ENCODE measurements at regions not wholly inside any gene's neighbourhood (a gene's known extent, or its start where the extent isn't known, plus 50 kb on each side); places are given as distances from the start of the nearest gene placed in this dataset.

DNA sequence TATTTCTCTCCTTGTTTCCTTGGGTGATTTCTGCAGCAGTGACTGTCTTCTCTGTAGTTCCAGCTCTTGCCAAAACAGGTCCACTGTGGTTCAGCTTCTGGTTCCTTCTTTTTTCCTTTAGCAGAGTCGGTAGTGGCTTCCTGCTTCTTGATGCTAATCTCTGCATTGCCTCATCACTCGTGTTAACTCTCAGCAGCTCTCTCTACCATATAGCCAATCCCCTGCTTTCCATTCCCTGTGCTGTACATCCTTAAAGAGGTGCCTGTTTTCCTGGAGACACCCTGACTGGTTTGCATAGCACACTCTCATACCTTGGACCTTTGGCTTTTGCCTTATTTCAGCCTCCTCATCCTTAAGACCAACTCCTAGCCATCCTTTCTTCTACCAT, 191.2 kb upstream of the LNX1 start:
- FAIRE-seq (no peak), DNase-seq (ENCODE audit: low read depth) (no peak)
- no peak for TF ChIP-seq CTCF (IDR thresholded peaks at IDR 0.05; ENCODE audit: insufficient read depth, low read depth, low read length)
- TF ChIP-seq EZH2 (IDR thresholded peaks at IDR 0.05; ENCODE audit: insufficient read depth, low read length), result no peak
- H2AFZ ChIP-seq (ENCODE audit: low read depth, low read length), result peak overlapping the region; percentile 14
- H3K9ac ChIP-seq (ENCODE audit: low read length), result no peak overlapping the region
- peaks cover 3% of the 10 kb centered on the region for H3K4me1 ChIP-seq (ENCODE audit: insufficient read depth, low read length)
- no peaks in the 10 kb centered on the region for H3K36me3 ChIP-seq (ENCODE audit: insufficient read depth, low read length)
- Mint-ChIP-seq H3K4me1 (ENCODE audit: low read depth, unreplicated experiment) (peaks cover 2% of the 10 kb centered on the region), H3K36me3 (ENCODE audit: low read depth, unreplicated experiment) (no peaks in the 10 kb centered on the region), H3K27ac (ENCODE audit: unreplicated experiment) (no peak overlapping the region), H3K27me3 (ENCODE audit: low read depth, unreplicated experiment) (peaks cover 5% of the 10 kb centered on the region), H3K4me3 (ENCODE audit: unreplicated experiment) (no peak overlapping the region), H3K9me3 (ENCODE audit: unreplicated experiment) (peaks cover 2% of the 10 kb centered on the region)
- no peaks in the 10 kb centered on the region for H3K27me3 ChIP-seq (ENCODE audit: insufficient read depth, low read length)
- no peak overlapping the region for H3K27ac ChIP-seq (ENCODE audit: low read depth, low read length)
- no peak overlapping the region for H3K4me3 ChIP-seq (ENCODE audit: insufficient read depth, low read depth, low read length)
- no peaks in the 10 kb centered on the region for H3K79me2 ChIP-seq (ENCODE audit: insufficient read depth, low read length)
- H4K20me1 ChIP-seq (ENCODE audit: insufficient read depth, low read length), result no peaks in the 10 kb centered on the region
- no peak overlapping the region for H3K4me2 ChIP-seq (ENCODE audit: low read length)
- H3K9me3 ChIP-seq (ENCODE audit: insufficient read depth, low read depth, low read length), result no peaks in the 10 kb centered on the region

DNA sequence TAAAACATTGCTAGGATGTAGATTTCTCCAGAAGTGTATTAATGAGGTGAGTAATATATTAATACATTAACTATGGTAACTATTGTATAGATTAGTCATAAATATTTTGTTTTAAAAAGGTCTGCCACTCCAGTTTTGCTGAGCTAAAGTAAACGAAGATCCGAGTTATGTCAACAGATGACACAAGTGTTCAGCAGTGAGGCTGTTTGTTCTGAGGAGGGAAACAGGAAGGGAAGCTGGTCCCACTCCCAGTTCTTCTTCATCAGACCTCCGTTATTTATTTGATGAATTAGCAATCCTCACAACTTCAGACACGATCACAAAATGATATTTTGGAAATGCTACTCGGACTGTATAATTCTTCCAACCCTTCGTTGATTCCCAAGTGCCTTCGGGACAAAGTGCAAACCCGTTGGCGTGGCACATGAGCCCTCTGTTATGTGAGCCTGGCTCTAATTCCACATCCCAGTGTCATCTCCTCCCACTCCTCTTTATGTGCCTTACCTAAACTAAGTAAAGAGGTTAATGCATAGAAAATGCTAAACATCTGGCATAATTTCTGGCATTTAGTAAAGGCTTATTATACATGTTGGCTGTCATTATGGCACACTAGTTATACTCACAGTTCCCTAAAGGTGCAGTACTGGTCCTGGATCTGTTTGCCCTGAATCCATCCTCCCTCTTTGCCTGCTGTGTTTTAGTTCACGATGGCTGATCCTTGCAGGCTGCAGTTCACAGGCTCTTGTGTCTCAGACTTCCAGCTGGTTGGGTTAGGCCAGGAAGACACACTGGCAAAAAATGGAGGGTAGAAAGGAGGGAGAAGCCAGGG, 190.6 kb upstream of the LNX1 start:
- no peaks in the 10 kb centered on the region for H3K36me3 Mint-ChIP-seq (ENCODE audit: low read depth, unreplicated experiment)
- H3K4me3 ChIP-seq (ENCODE audit: insufficient read depth, low read depth, low read length), result no peak overlapping the region
- FAIRE-seq, result no peak
- peaks cover 5% of the 10 kb centered on the region for H3K27me3 Mint-ChIP-seq (ENCODE audit: low read depth, unreplicated experiment)
- no peak overlapping the region for H3K27ac Mint-ChIP-seq (ENCODE audit: unreplicated experiment)
- H3K9ac ChIP-seq (ENCODE audit: low read length), result no peak overlapping the region
- H2AFZ ChIP-seq (ENCODE audit: low read depth, low read length), result peak overlapping the region; percentile 14
- H3K9me3 Mint-ChIP-seq (ENCODE audit: unreplicated experiment), result peaks cover 2% of the 10 kb centered on the region
- H3K79me2 ChIP-seq (ENCODE audit: insufficient read depth, low read length), result no peaks in the 10 kb centered on the region
- no peak for DNase-seq (ENCODE audit: low read depth)
- no peaks in the 10 kb centered on the region for H4K20me1 ChIP-seq (ENCODE audit: insufficient read depth, low read length)
- no peak overlapping the region for H3K4me3 Mint-ChIP-seq (ENCODE audit: unreplicated experiment)
- H3K4me1 ChIP-seq (ENCODE audit: insufficient read depth, low read length), result peaks cover 7% of the 10 kb centered on the region
- peak overlapping the region; percentile 25 for H3K27ac ChIP-seq (ENCODE audit: low read depth, low read length)
- H3K36me3 ChIP-seq (ENCODE audit: insufficient read depth, low read length), result no peaks in the 10 kb centered on the region
- H3K4me1 Mint-ChIP-seq (ENCODE audit: low read depth, unreplicated experiment), result peaks cover 7% of the 10 kb centered on the region
- peak overlapping the region; percentile 48 for H3K4me2 ChIP-seq (ENCODE audit: low read length)
- H3K27me3 ChIP-seq (ENCODE audit: insufficient read depth, low read length), result no peaks in the 10 kb centered on the region
- TF ChIP-seq EZH2 (IDR thresholded peaks at IDR 0.05; ENCODE audit: insufficient read depth, low read length), result no peak
- TF ChIP-seq CTCF (IDR thresholded peaks at IDR 0.05; ENCODE audit: insufficient read depth, low read depth, low read length), result no peak
- no peaks in the 10 kb centered on the region for H3K9me3 ChIP-seq (ENCODE audit: insufficient read depth, low read depth, low read length)
